ENCODE measurements at regions not wholly inside any gene's neighbourhood (a gene's known extent, or its start where the extent isn't known, plus 50 kb on each side); places are given as distances from the start of the nearest gene placed in this dataset.

GRCh38 chr4:187416216-187416615 is 579.4 kb upstream of the ZFP42 start:
- WGBS, 4 donors, result 75 to 78% (median 77%) methylated on average over 3 of the region's 3 CpGs
- H3K36me3 ChIP-seq (replicated peaks in 1 of 2), result no peaks in the 10 kb centered on the region
- intact Hi-C loops (cut with DNase I), result no loop called here
- no peak for TF ChIP-seq POLR2A (IDR thresholded peaks at IDR 0.05)
- no peak for TF ChIP-seq CTCF (IDR thresholded peaks at IDR 0.05)
- H3K27ac ChIP-seq, result no peak overlapping the region
- H3K4me1 ChIP-seq (replicated peaks in 1 of 2), result no peaks in the 10 kb centered on the region
- no peaks in the 10 kb centered on the region for H3K9me3 ChIP-seq (replicated peaks in 1 of 3)
- no peak overlapping the region for H3K4me3 ChIP-seq
- H3K27me3 ChIP-seq, result no peaks in the 10 kb centered on the region
- no peak for DNase-seq

- Histone ChIP-seq H3K27ac (no peak overlapping the region), H3K4me3 (no peak overlapping the region), H3K4me1 (replicated peaks in 1 of 2) (no peaks in the 10 kb centered on the region), H3K9me3 (replicated peaks in 1 of 3) (no peaks in the 10 kb centered on the region), H3K27me3 (no peaks in the 10 kb centered on the region), H3K36me3 (replicated peaks in 1 of 2) (no peaks in the 10 kb centered on the region)
- TF ChIP-seq POLR2A (IDR thresholded peaks at IDR 0.05), result no peak
- TF ChIP-seq CTCF (IDR thresholded peaks at IDR 0.05), result no peak
- no peak for DNase-seq
- WGBS, 4 donors, result 76 to 86% (median 85%) methylated on average over 3 of the region's 3 CpGs
- intact Hi-C loops (cut with DNase I), result no loop called here
Observed at GRCh38 chr4:187417721-187418120, 577.9 kb upstream of the ZFP42 start.

- 60 to 80% (median 65%) methylated on average over 3 of the region's 3 CpGs for WGBS, 4 donors
- no peak for TF ChIP-seq CTCF (IDR thresholded peaks at IDR 0.05)
- no peak for TF ChIP-seq POLR2A (IDR thresholded peaks at IDR 0.05)
- Histone ChIP-seq H3K36me3 (replicated peaks in 1 of 2) (no peaks in the 10 kb centered on the region), H3K4me3 (no peak overlapping the region), H3K9me3 (replicated peaks in 1 of 3) (no peaks in the 10 kb centered on the region), H3K27me3 (no peaks in the 10 kb centered on the region), H3K4me1 (replicated peaks in 1 of 2) (no peaks in the 10 kb centered on the region), H3K27ac (no peak overlapping the region)
- intact Hi-C loops (cut with DNase I), result no loop called here
- DNase-seq, result no peak
Observed at GRCh38 chr4:187422655-187423054, 572.9 kb upstream of the ZFP42 start.

- no peaks in the 10 kb centered on the region for H3K9me3 ChIP-seq (replicated peaks in 1 of 3)
- H3K27ac ChIP-seq, result no peak overlapping the region
- intact Hi-C loops (cut with DNase I), result no loop called here
- WGBS, 4 donors, result 48 to 75% (median 67%) methylated on average over 1 of the region's 1 CpG
- H3K36me3 ChIP-seq (replicated peaks in 1 of 2), result no peaks in the 10 kb centered on the region
- H3K27me3 ChIP-seq, result no peaks in the 10 kb centered on the region
- H3K4me3 ChIP-seq, result no peak overlapping the region
- no peak for DNase-seq
- no peak for TF ChIP-seq CTCF (IDR thresholded peaks at IDR 0.05)
- TF ChIP-seq POLR2A (IDR thresholded peaks at IDR 0.05), result no peak
- no peaks in the 10 kb centered on the region for H3K4me1 ChIP-seq (replicated peaks in 1 of 2)
Observed at GRCh38 chr4:187424636-187425035, 570.9 kb upstream of the ZFP42 start.
